ENCODE measurements at regions not wholly inside any gene's neighbourhood (a gene's known extent, or its start where the extent isn't known, plus 50 kb on each side); places are given as distances from the start of the nearest gene placed in this dataset.

GRCh38 chr21:32136546-32136945 lies 142.3 kb downstream of the MIS18A start:
- TF ChIP-seq POLR2AphosphoS5 (IDR thresholded peaks at IDR 0.05) (no peak), CTCF (IDR thresholded peaks at IDR 0.05 in 8 of 11, conservative IDR thresholded peaks at IDR 0.05 in 3 of 11) (no peak), POLR2A (IDR thresholded peaks at IDR 0.05) (no peak)

Measured in spleen (tissue), 7 donors.